ENCODE measurements at regions not wholly inside any gene's neighbourhood (a gene's known extent, or its start where the extent isn't known, plus 50 kb on each side); places are given as distances from the start of the nearest gene placed in this dataset.

- no peaks in the 10 kb centered on the region for H3K9me3 ChIP-seq
- DNase-seq (ENCODE audit: extremely low spot score in 2 of 2), result no peak
- no peaks in the 10 kb centered on the region for H3K4me1 ChIP-seq
- H3K27ac ChIP-seq, result no peak overlapping the region
- no peaks in the 10 kb centered on the region for H3K27me3 ChIP-seq
- no peaks in the 10 kb centered on the region for H3K36me3 ChIP-seq
- intact Hi-C loops (cut with DNase I), result no loop called here
- TF ChIP-seq POLR2A (IDR thresholded peaks at IDR 0.05) (no peak), CTCF (IDR thresholded peaks at IDR 0.05) (no peak), POLR2AphosphoS5 (IDR thresholded peaks at IDR 0.05; ENCODE audit: insufficient read depth in 1 of 2, low read depth in 1 of 2) (no peak)
- H3K4me3 ChIP-seq, result no peak overlapping the region
These were observed 744.5 kb downstream of the QKI start for GRCh38 chr6:164159061-164159460.

GRCh38 chr6:164154588-164154987, 740.1 kb downstream of the QKI start:
- Histone ChIP-seq H3K9me3 (no peaks in the 10 kb centered on the region), H3K4me1 (no peaks in the 10 kb centered on the region), H3K27me3 (no peaks in the 10 kb centered on the region), H3K4me3 (no peak overlapping the region), H3K27ac (no peak overlapping the region), H3K36me3 (no peaks in the 10 kb centered on the region)
- intact Hi-C loops (cut with DNase I), result no loop called here
- DNase-seq (ENCODE audit: extremely low spot score in 2 of 2), result no peak
- TF ChIP-seq POLR2A (IDR thresholded peaks at IDR 0.05) (no peak), POLR2AphosphoS5 (IDR thresholded peaks at IDR 0.05; ENCODE audit: insufficient read depth in 1 of 2, low read depth in 1 of 2) (no peak), CTCF (IDR thresholded peaks at IDR 0.05) (no peak)

- DNase-seq (ENCODE audit: extremely low spot score in 2 of 2), result no peak
- intact Hi-C loops (cut with DNase I), result no loop called here
- no peak for TF ChIP-seq POLR2AphosphoS5 (IDR thresholded peaks at IDR 0.05; ENCODE audit: insufficient read depth in 1 of 2, low read depth in 1 of 2)
- no peak for TF ChIP-seq POLR2A (IDR thresholded peaks at IDR 0.05)
- no peak for TF ChIP-seq CTCF (IDR thresholded peaks at IDR 0.05)
These were observed 738.1 kb downstream of the QKI start for GRCh38 chr6:164152611-164153010.

GRCh38 chr6:164151161-164152120, 736.9 kb downstream of the QKI start:
- DNase-seq (ENCODE audit: extremely low spot score in 2 of 2), result no peak
- no peaks in the 10 kb centered on the region for H3K9me3 ChIP-seq
- no peak for TF ChIP-seq POLR2A (IDR thresholded peaks at IDR 0.05)
- TF ChIP-seq CTCF (IDR thresholded peaks at IDR 0.05), result no peak
- no peak for TF ChIP-seq POLR2AphosphoS5 (IDR thresholded peaks at IDR 0.05; ENCODE audit: insufficient read depth in 1 of 2, low read depth in 1 of 2)
- intact Hi-C loops (cut with DNase I), result no loop called here
- H3K36me3 ChIP-seq, result no peaks in the 10 kb centered on the region
- H3K4me3 ChIP-seq, result no peak overlapping the region
- H3K27me3 ChIP-seq, result no peaks in the 10 kb centered on the region
- no peaks in the 10 kb centered on the region for H3K4me1 ChIP-seq
- no peak overlapping the region for H3K27ac ChIP-seq

More at GRCh38 chr6:164152611-164153010, 738.1 kb downstream of the QKI start:
- no peaks in the 10 kb centered on the region for H3K4me1 ChIP-seq
- H3K36me3 ChIP-seq, result no peaks in the 10 kb centered on the region
- H3K27ac ChIP-seq, result no peak overlapping the region
- no peaks in the 10 kb centered on the region for H3K27me3 ChIP-seq
- H3K9me3 ChIP-seq, result no peaks in the 10 kb centered on the region
- no peak overlapping the region for H3K4me3 ChIP-seq

- Histone ChIP-seq H3K36me3 (no peaks in the 10 kb centered on the region), H3K4me1 (no peaks in the 10 kb centered on the region), H3K27ac (no peak overlapping the region), H3K4me3 (no peak overlapping the region), H3K27me3 (no peaks in the 10 kb centered on the region), H3K9me3 (no peaks in the 10 kb centered on the region)
- TF ChIP-seq POLR2AphosphoS5 (IDR thresholded peaks at IDR 0.05; ENCODE audit: insufficient read depth in 1 of 2, low read depth in 1 of 2) (no peak), CTCF (IDR thresholded peaks at IDR 0.05) (no peak), POLR2A (IDR thresholded peaks at IDR 0.05) (no peak)
- intact Hi-C loops (cut with DNase I), result no loop called here
- DNase-seq (ENCODE audit: extremely low spot score in 2 of 2), result no peak
These were observed 735.7 kb downstream of the QKI start for GRCh38 chr6:164150232-164150631.
